Uterus (tissue), 3 donors: ENCODE measurements at regions not wholly inside any gene's neighbourhood (a gene's known extent, or its start where the extent isn't known, plus 50 kb on each side); places are given as distances from the start of the nearest gene placed in this dataset.

Experiments
- DNase-seq, 2 donors: peaks; one replicate each; pipeline ENCODE4 v3.0.0-alpha.2; 2019 to 2020
- H3K27ac ChIP-seq, 2 donors: fragments of 200-600 bp; sonication (generic); 1 replicate in 1 of 2; 2 replicates in 1 of 2; pipeline ENCODE4 v1.5.1; 2016 to 2018
- H3K27me3 ChIP-seq, 2 donors: fragments of 200-600 bp; sonication (generic); one replicate each; pipeline ENCODE4 v1.5.1; 2018 to 2019; ENCODE audit warnings: control low read depth in 1 of 2
- H3K36me3 ChIP-seq, 2 donors: fragments of 200-600 bp; sonication (generic); one replicate each; pipeline ENCODE4 v1.5.1; 2019; ENCODE audit warnings: control low read depth in 1 of 2
- H3K4me1 ChIP-seq, 2 donors: fragments of 200-600 bp; sonication (generic); one replicate each; pipeline ENCODE4 v1.5.1; 2018 to 2019; ENCODE audit warnings: control low read depth in 1 of 2
- H3K4me3 ChIP-seq, 2 donors: fragments of 200-600 bp; sonication (generic); 1 replicate in 1 of 2; 2 replicates in 1 of 2; pipeline ENCODE4 v1.5.1; 2018 to 2019; ENCODE audit warnings: mild to moderate bottlenecking in 1 of 2
- H3K9me3 ChIP-seq, 2 donors: fragments of 200-600 bp; sonication (generic); one replicate each; pipeline ENCODE4 v1.5.1; 2019; ENCODE audit warnings: control low read depth in 1 of 2
- CTCF ChIP-seq, 4 experiments: fragments of 200-600 bp in 2 of 4; fragments of 450-650 bp in 2 of 4; sonication (generic) in 2 of 4; IDR thresholded peaks; one replicate each; pipeline ENCODE4 v1.5.1; 2016 to 2019; ENCODE audit warnings: antibody characterized with exemption in 4 of 4, mild to moderate bottlenecking in 2 of 4, moderate library complexity in 1 of 4
- POLR2A ChIP-seq, 2 donors: fragments of 450-650 bp; IDR thresholded peaks; one replicate each; pipeline ENCODE4 v1.6.1; 2016; ENCODE audit warnings: antibody characterized with exemption in 2 of 2, mild to moderate bottlenecking in 1 of 2, moderate library complexity in 1 of 2
- intact Hi-C: fragments of 100-400 bp; cut with DNase I; formaldehyde crosslinking; loops from one replicate; pipeline ENCODE4 v1.15.1; 2023; ENCODE audit warnings: low total_unique reads
- donor health status: DM: yes; HTN: yes; CAD: no.

DNA sequence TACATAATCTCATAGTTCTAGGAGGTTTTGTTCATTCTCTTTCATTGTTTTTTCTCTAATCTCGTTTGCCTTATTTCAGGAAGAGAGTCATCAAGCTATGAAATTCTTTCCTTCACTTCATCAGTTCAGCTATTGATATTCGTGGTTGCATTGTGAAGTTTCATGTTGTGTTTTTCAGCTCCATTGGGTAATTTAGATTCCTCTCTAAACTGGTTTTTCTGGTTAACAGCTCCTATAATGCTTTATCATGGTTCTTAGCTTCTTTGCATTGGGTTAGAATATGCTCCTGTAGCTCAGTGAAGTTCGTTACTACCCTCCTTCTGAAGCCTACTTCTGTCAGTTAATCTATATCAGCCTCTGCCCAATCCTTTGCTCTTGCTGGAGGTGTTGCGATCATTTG, 69.4 kb upstream of the CD96 start:
- H3K4me3 ChIP-seq = no peak overlapping the region
- TF ChIP-seq POLR2A (IDR thresholded peaks at IDR 0.05) (no peak), CTCF (IDR thresholded peaks at IDR 0.05) (no peak)
- H3K9me3 ChIP-seq = no peaks in the 10 kb centered on the region
- H3K36me3 ChIP-seq = no peaks in the 10 kb centered on the region
- no peak for DNase-seq
- no peak overlapping the region for H3K27ac ChIP-seq
- intact Hi-C loops = no loop called here
- no peaks in the 10 kb centered on the region for H3K27me3 ChIP-seq
- H3K4me1 ChIP-seq = no peaks in the 10 kb centered on the region

DNA sequence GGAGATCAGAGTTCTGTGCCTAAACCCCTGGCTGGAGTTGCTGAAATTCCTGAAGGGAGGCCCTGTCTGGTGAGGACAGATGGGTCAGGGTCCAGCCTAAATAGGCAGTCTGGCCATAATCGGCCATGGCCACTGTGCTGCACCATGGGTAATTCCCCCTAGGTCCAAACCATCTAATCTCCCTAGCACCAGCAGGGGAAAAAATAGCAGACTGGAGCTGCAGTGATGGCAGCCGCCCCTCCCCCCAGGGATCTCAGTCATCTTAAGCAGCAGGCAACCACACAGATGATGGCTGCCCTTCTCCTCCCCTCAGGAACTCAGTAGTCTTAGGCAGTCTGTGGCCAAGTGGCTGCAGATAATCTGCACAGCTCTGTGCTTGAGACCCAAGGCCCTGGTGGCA, 68.4 kb upstream of the CD96 start:
- no peak for TF ChIP-seq POLR2A (IDR thresholded peaks at IDR 0.05)
- no peak for TF ChIP-seq CTCF (IDR thresholded peaks at IDR 0.05)
- no peaks in the 10 kb centered on the region for H3K4me1 ChIP-seq
- H3K27ac ChIP-seq = no peak overlapping the region
- intact Hi-C loops = no loop called here
- no peak overlapping the region for H3K4me3 ChIP-seq
- H3K9me3 ChIP-seq = no peaks in the 10 kb centered on the region
- H3K36me3 ChIP-seq = no peaks in the 10 kb centered on the region
- DNase-seq = no peak
- no peaks in the 10 kb centered on the region for H3K27me3 ChIP-seq

GRCh38 chr3:111476701-111477100, 65.3 kb upstream of the CD96 start:
- Histone ChIP-seq H3K36me3 (no peaks in the 10 kb centered on the region), H3K4me1 (no peaks in the 10 kb centered on the region), H3K27ac (no peak overlapping the region), H3K4me3 (no peak overlapping the region), H3K9me3 (no peaks in the 10 kb centered on the region), H3K27me3 (no peaks in the 10 kb centered on the region)
- TF ChIP-seq CTCF (IDR thresholded peaks at IDR 0.05) = no peak
- TF ChIP-seq POLR2A (IDR thresholded peaks at IDR 0.05) = no peak
- no peak for DNase-seq
- intact Hi-C loops = no loop called here

GRCh38 chr3:111480091-111480490, 61.9 kb upstream of the CD96 start:
- no peak overlapping the region for H3K27ac ChIP-seq
- intact Hi-C loops = no loop called here
- TF ChIP-seq POLR2A (IDR thresholded peaks at IDR 0.05) = no peak
- no peak for TF ChIP-seq CTCF (IDR thresholded peaks at IDR 0.05)
- H3K4me3 ChIP-seq = no peak overlapping the region
- H3K36me3 ChIP-seq = no peaks in the 10 kb centered on the region
- DNase-seq = no peak
- H3K27me3 ChIP-seq = no peaks in the 10 kb centered on the region
- H3K9me3 ChIP-seq = no peaks in the 10 kb centered on the region
- no peaks in the 10 kb centered on the region for H3K4me1 ChIP-seq

DNA sequence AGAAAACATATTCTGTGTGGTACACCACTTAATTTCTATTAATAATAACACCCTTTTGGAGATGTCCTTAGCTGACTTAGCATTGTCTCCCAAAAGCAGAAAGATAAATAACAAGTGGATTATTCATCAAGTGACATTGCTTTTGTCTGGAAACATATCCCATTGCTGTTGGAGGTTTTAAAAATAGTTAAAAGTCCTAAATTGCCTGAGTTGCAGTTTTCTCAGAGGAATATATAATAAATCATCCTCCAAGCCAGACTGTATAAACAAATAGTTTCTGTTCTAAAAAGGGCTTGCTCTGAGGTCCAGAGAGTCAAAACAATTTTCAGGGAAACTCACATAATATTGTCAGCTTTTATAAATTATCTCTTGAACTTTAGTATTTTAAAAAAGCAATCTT, 60.4 kb upstream of the CD96 start:
- no peak for TF ChIP-seq POLR2A (IDR thresholded peaks at IDR 0.05)
- Histone ChIP-seq H3K9me3 (no peaks in the 10 kb centered on the region), H3K27ac (no peak overlapping the region), H3K36me3 (no peaks in the 10 kb centered on the region), H3K4me1 (no peaks in the 10 kb centered on the region), H3K27me3 (no peaks in the 10 kb centered on the region), H3K4me3 (no peak overlapping the region)
- intact Hi-C loops = no loop called here
- no peak for DNase-seq

DNA sequence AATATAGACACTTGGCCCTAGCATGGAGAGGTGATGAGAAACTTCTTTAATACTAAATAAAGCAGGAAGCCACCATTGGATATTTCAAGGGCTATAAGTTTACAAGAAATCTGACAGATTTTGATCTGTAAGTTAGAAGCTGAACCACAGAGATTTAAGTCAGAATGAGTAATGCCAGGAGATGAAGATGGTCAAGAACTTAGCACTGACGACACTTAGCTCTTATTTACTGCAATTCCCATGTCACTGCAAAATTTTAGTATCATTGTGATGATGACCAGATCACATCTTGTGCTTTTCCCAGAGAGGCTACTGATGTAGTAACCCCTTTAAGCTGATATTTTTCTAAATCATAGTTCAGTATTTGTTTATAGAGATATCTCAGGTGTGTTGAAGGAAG, 59.4 kb upstream of the CD96 start:
- no peak for TF ChIP-seq POLR2A (IDR thresholded peaks at IDR 0.05)
- no peak for TF ChIP-seq CTCF (IDR thresholded peaks at IDR 0.05)
- H3K9me3 ChIP-seq = no peaks in the 10 kb centered on the region
- H3K36me3 ChIP-seq = no peaks in the 10 kb centered on the region
- no peaks in the 10 kb centered on the region for H3K27me3 ChIP-seq
- no peak overlapping the region for H3K27ac ChIP-seq
- intact Hi-C loops = no loop called here
- DNase-seq = no peak
- H3K4me1 ChIP-seq = no peaks in the 10 kb centered on the region
- H3K4me3 ChIP-seq = no peak overlapping the region
